ENCODE measurements at regions not wholly inside any gene's neighbourhood (a gene's known extent, or its start where the extent isn't known, plus 50 kb on each side); places are given as distances from the start of the nearest gene placed in this dataset.

DNA sequence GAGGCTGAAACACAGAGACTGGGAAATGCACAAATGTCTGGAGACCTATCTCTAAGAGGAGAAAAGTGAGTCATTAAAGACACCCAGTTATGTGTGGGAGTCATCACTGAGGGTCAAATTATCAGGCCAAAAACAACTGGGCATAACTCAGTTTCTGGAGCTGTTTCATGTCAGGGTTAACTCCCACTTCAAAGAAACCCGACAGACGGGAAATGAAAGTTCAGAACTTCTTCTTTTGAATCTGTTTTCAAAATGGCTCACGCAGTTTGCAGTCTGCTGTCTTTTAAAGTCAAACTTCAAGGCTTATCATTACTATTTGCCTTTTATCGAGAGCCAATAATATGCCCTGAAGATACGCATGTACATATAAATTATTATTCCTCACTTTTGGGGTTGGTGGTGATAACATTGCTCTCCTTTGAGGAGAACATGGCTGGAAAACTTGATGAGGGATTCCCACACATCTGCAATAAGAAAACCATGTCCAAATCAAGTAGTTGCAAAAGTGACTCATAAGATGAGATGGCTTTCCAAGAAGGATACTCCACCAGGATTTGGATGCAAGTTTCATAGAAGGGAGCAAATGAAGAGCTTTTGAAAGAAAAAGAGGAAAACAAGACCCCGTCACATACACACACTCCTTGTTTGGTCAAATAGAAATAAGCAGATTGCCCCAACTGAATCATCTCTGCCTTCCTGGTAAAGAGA is 341.4 kb downstream of the ADAMTS20 start (continued):
- TF ChIP-seq, protein P1, sequence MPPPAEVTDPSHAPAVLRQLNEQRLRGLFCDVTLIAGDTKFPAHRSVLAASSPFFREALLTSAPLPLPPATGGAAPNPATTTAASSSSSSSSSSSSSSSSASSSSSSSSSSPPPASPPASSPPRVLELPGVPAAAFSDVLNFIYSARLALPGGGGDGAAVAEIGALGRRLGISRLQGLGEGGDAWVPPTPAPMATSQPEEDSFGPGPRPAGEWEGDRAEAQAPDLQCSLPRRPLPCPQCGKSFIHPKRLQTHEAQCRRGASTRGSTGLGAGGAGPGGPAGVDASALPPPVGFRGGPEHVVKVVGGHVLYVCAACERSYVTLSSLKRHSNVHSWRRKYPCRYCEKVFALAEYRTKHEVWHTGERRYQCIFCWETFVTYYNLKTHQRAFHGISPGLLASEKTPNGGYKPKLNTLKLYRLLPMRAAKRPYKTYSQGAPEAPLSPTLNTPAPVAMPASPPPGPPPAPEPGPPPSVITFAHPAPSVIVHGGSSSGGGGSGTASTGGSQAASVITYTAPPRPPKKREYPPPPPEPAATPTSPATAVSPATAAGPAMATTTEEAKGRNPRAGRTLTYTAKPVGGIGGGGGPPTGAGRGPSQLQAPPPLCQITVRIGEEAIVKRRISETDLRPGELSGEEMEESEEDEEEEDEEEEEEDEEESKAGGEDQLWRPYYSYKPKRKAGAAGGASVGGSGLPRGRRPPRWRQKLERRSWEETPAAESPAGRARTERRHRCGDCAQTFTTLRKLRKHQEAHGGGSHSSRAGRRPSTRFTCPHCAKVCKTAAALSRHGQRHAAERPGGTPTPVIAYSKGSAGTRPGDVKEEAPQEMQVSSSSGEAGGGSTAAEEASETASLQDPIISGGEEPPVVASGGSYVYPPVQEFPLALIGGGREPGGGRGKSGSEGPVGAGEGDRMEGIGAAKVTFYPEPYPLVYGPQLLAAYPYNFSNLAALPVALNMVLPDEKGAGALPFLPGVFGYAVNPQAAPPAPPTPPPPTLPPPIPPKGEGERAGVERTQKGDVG (CRISPR knock-in tag; IDR thresholded peaks at IDR 0.05) = no peak
- peak; percentile 32; the same call in 1 of the 2 replicates for TF ChIP-seq CREM (IDR thresholded peaks at IDR 0.05; ENCODE audit: low read depth)
- TF ChIP-seq RB1 (IDR thresholded peaks at IDR 0.05; ENCODE audit: borderline replicate concordance) = no peak
- peak; percentile 47; the same call in 1 of the 2 replicates for TF ChIP-seq FOXM1 (IDR thresholded peaks at IDR 0.05; ENCODE audit: low read depth, low read length)
- peak; percentile 68 for TF ChIP-seq NFIC (IDR thresholded peaks at IDR 0.05; ENCODE audit: low read depth, low read length)
- no peak for TF ChIP-seq TAF1 (IDR thresholded peaks at IDR 0.05; ENCODE audit: borderline replicate concordance, low read depth, low read length)
- TF ChIP-seq DPF2 (IDR thresholded peaks at IDR 0.05) = peak; percentile 63; the same call in 1 of the 2 replicates
- no peak for TF ChIP-seq BACH1 (IDR thresholded peaks at IDR 0.05; ENCODE audit: borderline replicate concordance)
- peak; percentile 89 for TF ChIP-seq NR2F1 (conservative IDR thresholded peaks at IDR 0.05)
- TF ChIP-seq SP1 (IDR thresholded peaks at IDR 0.05; ENCODE audit: low read depth, low read length) = no peak
- TF ChIP-seq POLR2AphosphoS2 (IDR thresholded peaks at IDR 0.05; ENCODE audit: low read depth, low read length) = no peak
- no peak for TF ChIP-seq NFXL1 (IDR thresholded peaks at IDR 0.05; ENCODE audit: borderline replicate concordance)
- TF ChIP-seq IRF4 (IDR thresholded peaks at IDR 0.05; ENCODE audit: low read depth, low read length) = peak; percentile 64; the same call in 1 of the 2 replicates
- TF ChIP-seq HCFC1 (IDR thresholded peaks at IDR 0.05; ENCODE audit: low read length) = no peak
- TF ChIP-seq IKZF2 (IDR thresholded peaks at IDR 0.05) = peak; percentile 59 to 64; a peak in 3 of 4 replicates
- no peak for TF ChIP-seq ASH2L (IDR thresholded peaks at IDR 0.05; ENCODE audit: borderline replicate concordance, low read depth)
- TF ChIP-seq IRF3 (IDR thresholded peaks at IDR 0.05) = no peak
- 0 out of 2 replicates have a peak, but pooled peaks have one; percentile 15 for TF ChIP-seq MXI1 (IDR thresholded peaks at IDR 0.05; ENCODE audit: low read depth, low read length)
- peak; percentile 47; the same call in 1 of the 2 replicates for TF ChIP-seq ATF7 (IDR thresholded peaks at IDR 0.05; ENCODE audit: low read depth)
- peak; percentile 76 for TF ChIP-seq BCL11A (IDR thresholded peaks at IDR 0.05; ENCODE audit: low read depth, low read length)

Data from GM12878 (cell line).